ENCODE measurements at regions not wholly inside any gene's neighbourhood (a gene's known extent, or its start where the extent isn't known, plus 50 kb on each side); places are given as distances from the start of the nearest gene placed in this dataset.
"Not testable (repeated sequence)": the region's sequence is repeated elsewhere in the genome, so short reads cannot be mapped to it uniquely, and the experiment has no call there.

GRCh38 chr16:87150262-87150661 lies 166.9 kb downstream of the C16orf95 start:
- H3K4me3 ChIP-seq (ENCODE audit: low read depth, low read length), result no peak overlapping the region
- peak; percentile 43 for DNase-seq (ENCODE audit: low read depth)
- no peak for TF ChIP-seq CTCF (conservative IDR thresholded peaks at IDR 0.05; ENCODE audit: low read depth, low read length)

- no peak for TF ChIP-seq CTCF (conservative IDR thresholded peaks at IDR 0.05; ENCODE audit: low read depth, low read length)
- DNase-seq (ENCODE audit: low read depth), result peak; percentile 56
Measured at GRCh38 chr16:87150681-87151280, 166.4 kb downstream of the C16orf95 start.

DNA sequence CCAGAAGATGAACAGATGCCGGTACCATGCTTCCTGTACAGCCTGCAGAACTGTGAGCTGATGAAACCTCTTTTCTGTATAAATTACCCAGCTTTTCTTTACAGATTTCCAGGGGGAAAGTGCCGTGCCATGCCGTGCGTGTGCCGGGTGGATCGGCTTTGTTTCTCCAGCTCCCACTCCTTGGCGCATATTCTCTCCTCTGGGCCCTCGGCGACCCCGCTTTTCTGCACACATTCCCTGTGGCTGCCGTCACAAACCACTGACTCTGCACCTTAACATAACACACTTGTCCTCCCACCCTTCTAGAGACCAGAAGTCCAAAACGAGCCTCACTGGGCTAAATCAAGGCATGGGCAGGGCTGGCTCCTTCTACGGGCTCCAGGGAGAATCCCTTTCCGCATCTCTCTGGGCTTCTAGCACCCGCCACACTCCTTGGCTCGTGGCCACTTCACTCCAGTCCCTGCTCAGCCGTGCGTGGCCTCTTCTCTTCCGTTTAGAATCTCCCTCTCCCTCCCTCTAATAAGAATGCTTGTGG lies 164.9 kb downstream of the C16orf95 start:
- TF ChIP-seq CTCF (conservative IDR thresholded peaks at IDR 0.05; ENCODE audit: low read depth, low read length), result no peak
- DNase-seq (ENCODE audit: low read depth), result no peak
- H3K4me3 ChIP-seq (ENCODE audit: low read depth, low read length), result no peak overlapping the region

More at GRCh38 chr16:87150681-87151280, 166.4 kb downstream of the C16orf95 start:
- H3K4me3 ChIP-seq (ENCODE audit: low read depth, low read length), result no peak overlapping the region

DNA sequence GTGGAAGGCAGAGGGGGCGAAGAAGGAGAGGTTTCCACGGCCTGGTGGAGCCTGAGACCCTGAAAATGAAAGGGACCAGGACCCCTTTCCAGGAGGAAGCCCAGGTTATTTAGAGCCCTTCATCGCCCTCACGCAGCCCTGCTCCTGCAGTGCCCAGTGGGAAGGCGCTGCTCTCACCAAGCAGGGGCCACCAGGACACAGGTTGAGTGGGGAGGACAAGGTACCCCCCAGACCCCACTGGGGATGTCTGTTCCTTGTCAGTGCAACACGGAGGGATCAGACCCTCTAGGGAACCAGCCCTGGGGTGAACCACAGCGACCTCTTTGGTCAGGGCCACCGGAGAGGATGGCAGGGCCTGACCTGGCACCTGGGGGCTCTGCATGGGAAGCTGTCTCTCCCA lies 163.9 kb downstream of the C16orf95 start:
- no peak for TF ChIP-seq CTCF (conservative IDR thresholded peaks at IDR 0.05; ENCODE audit: low read depth, low read length)
- H3K4me3 ChIP-seq (ENCODE audit: low read depth, low read length), result no peak overlapping the region
- no peak for DNase-seq (ENCODE audit: low read depth)

GRCh38 chr16:87155315-87155714 lies 161.9 kb downstream of the C16orf95 start:
- not testable (repeated sequence) for H3K4me3 ChIP-seq (ENCODE audit: low read depth, low read length); DNase-seq (ENCODE audit: low read depth)

DNA sequence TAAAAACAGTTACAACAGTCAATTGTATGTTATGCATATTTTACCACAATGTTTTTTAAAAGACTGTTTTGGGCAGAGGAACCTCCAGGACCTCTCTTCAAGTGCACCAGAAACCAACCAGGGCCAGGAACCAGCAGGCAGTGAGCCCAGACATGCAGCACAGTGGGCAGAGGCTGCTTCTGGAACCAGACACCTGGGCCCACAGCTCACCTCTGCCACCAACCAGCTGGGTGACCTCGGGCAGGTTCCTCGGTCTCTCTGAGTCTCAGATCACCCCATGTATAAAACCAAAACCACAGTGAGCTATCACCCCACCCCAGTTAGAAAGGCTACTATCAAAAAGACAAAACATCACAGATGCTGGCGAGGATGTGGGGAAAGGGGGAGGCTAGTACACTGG lies 161.0 kb downstream of the C16orf95 start:
- DNase-seq (ENCODE audit: low read depth), result no peak
- no peak overlapping the region for H3K4me3 ChIP-seq (ENCODE audit: low read depth, low read length)
- no peak for TF ChIP-seq CTCF (conservative IDR thresholded peaks at IDR 0.05; ENCODE audit: low read depth, low read length)

DNA sequence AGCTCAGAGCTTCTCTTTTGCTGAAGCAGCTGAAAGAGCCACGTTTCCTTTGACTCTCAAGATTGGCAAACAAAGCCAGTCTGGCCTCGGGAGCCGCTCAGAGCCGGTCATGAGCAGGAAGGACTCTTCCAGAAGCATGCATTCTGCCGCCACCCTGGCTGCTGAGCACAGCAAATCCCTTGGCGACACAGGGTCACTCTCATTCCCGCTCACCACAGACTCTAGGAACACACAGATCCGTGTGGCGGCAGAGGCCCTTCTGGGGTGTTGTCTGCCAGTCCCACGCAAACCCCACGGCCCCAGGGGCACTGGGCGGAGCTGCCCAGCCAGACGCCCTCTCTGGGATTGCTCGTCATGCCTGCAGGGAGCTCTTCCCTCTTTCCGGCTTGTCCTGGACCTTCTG lies 157.0 kb downstream of the C16orf95 start:
- no peak for TF ChIP-seq CTCF (conservative IDR thresholded peaks at IDR 0.05; ENCODE audit: low read depth, low read length)
- H3K4me3 ChIP-seq (ENCODE audit: low read depth, low read length), result no peak overlapping the region
- peak; percentile 51 for DNase-seq (ENCODE audit: low read depth)
